GM12864 (cell line): ENCODE measurements at regions not wholly inside any gene's neighbourhood (a gene's known extent, or its start where the extent isn't known, plus 50 kb on each side); places are given as distances from the start of the nearest gene placed in this dataset.

Source experiments
- DNase-seq: peaks from one replicate; pipeline ENCODE4 v3.0.0-alpha.2; 2011; ENCODE audit warnings: low read depth
- H3K4me3 ChIP-seq: 2 replicates; pipeline ENCODE4 v1.5.1; 2011; ENCODE audit warnings: mild to moderate bottlenecking, low read depth, low read length, control low read depth
- CTCF ChIP-seq: IDR thresholded peaks from 2 replicates; pipeline ENCODE4 v1.5.1; 2011; ENCODE audit warnings: low read depth, mild to moderate bottlenecking, moderate library complexity, low read length, control low read depth, inconsistent platforms; ENCODE audit errors: missing control alignments

- no peak for TF ChIP-seq CTCF
- no peak for DNase-seq
- no peak overlapping the region for H3K4me3 ChIP-seq
These were observed 530.6 kb downstream of the KLF12 start for GRCh38 chr13:73603646-73604045.

GRCh38 chr13:73602295-73602694 is 531.9 kb downstream of the KLF12 start:
- no peak for DNase-seq
- no peak for TF ChIP-seq CTCF
- H3K4me3 ChIP-seq: no peak overlapping the region

GRCh38 chr13:73601708-73602107 is 532.5 kb downstream of the KLF12 start:
- no peak for TF ChIP-seq CTCF
- no peak overlapping the region for H3K4me3 ChIP-seq
- DNase-seq: no peak

GRCh38 chr13:73599232-73600128 is 534.7 kb downstream of the KLF12 start:
- no peak for DNase-seq
- H3K4me3 ChIP-seq: no peak overlapping the region
- TF ChIP-seq CTCF: no peak

GRCh38 chr13:73598020-73598712 is 536.0 kb downstream of the KLF12 start:
- no peak overlapping the region for H3K4me3 ChIP-seq
- no peak for DNase-seq
- no peak for TF ChIP-seq CTCF

- H3K4me3 ChIP-seq: no peak overlapping the region
- no peak for TF ChIP-seq CTCF
- DNase-seq: no peak
These were observed 537.6 kb downstream of the KLF5 start for GRCh38 chr13:73596382-73596781.
